Trophoblast cell (in vitro differentiated cells and primary cell): ENCODE measurements at regions not wholly inside any gene's neighbourhood (a gene's known extent, or its start where the extent isn't known, plus 50 kb on each side); places are given as distances from the start of the nearest gene placed in this dataset.

Experiments used
- DNase-seq, 2 donors: peaks; one replicate each; pipeline ENCODE4 v3.0.0-alpha.2; 2016
- H2AFZ ChIP-seq: 2 replicates; pipeline ENCODE4 v1.6.1; 2013; ENCODE audit warnings: low read length, moderate library complexity, mild to moderate bottlenecking; ENCODE audit not compliant: insufficient read depth, poor library complexity
- H2AK5ac ChIP-seq: 2 replicates; pipeline ENCODE4 v1.6.1; 2013; ENCODE audit warnings: mild to moderate bottlenecking, low read length
- H2BK120ac ChIP-seq: 2 replicates; pipeline ENCODE4 v1.6.1; 2013; ENCODE audit warnings: low read length, mild to moderate bottlenecking, moderate library complexity; ENCODE audit not compliant: insufficient read depth, poor library complexity
- H2BK12ac ChIP-seq: 2 replicates; pipeline ENCODE4 v1.6.1; 2013; ENCODE audit warnings: mild to moderate bottlenecking, low read length, moderate library complexity
- H2BK5ac ChIP-seq: 2 replicates; pipeline ENCODE4 v1.6.1; 2013; ENCODE audit warnings: low read length, low read depth, moderate library complexity, mild to moderate bottlenecking; ENCODE audit not compliant: poor library complexity
- H3K14ac ChIP-seq: 2 replicates; pipeline ENCODE4 v1.6.1; 2013; ENCODE audit warnings: mild to moderate bottlenecking, low read length
- H3K18ac ChIP-seq: 2 replicates; pipeline ENCODE4 v1.6.1; 2013; ENCODE audit warnings: mild to moderate bottlenecking, low read length
- H3K23ac ChIP-seq: 2 replicates; pipeline ENCODE4 v1.6.1; 2013; ENCODE audit warnings: low read length
- H3K27ac ChIP-seq: 2 replicates; pipeline ENCODE4 v1.5.1; 2013; ENCODE audit warnings: low read depth, mild to moderate bottlenecking, inconsistent platforms, low read length, moderate library complexity
- H3K27me3 ChIP-seq: 2 replicates; pipeline ENCODE4 v1.6.1; 2013; ENCODE audit warnings: inconsistent platforms, mild to moderate bottlenecking, low read length, moderate library complexity; ENCODE audit not compliant: insufficient read depth
- H3K36me3 ChIP-seq, 2 experiments: 1 replicate in 1 of 2; 2 replicates in 1 of 2; pipeline ENCODE4 v1.6.1; 2013; ENCODE audit warnings: low read length in 2 of 2, mild to moderate bottlenecking in 2 of 2, moderate library complexity in 1 of 2; ENCODE audit not compliant: insufficient read depth in 2 of 2, control insufficient read depth in 1 of 2
- H3K4ac ChIP-seq: 2 replicates; pipeline ENCODE4 v1.6.1; 2013; ENCODE audit warnings: low read depth, mild to moderate bottlenecking, low read length, moderate library complexity
- H3K4me1 ChIP-seq, 2 experiments: 1 replicate in 1 of 2; 2 replicates in 1 of 2; pipeline ENCODE4 v1.6.1; 2013; ENCODE audit warnings: low read length in 2 of 2, mild to moderate bottlenecking in 2 of 2, moderate library complexity in 1 of 2; ENCODE audit not compliant: insufficient read depth in 2 of 2, control insufficient read depth in 1 of 2
- H3K4me2 ChIP-seq: 2 replicates; pipeline ENCODE4 v1.6.1; 2013; ENCODE audit warnings: inconsistent platforms, mild to moderate bottlenecking, low read length, moderate library complexity
- H3K4me3 ChIP-seq: 2 replicates; pipeline ENCODE4 v1.5.1; 2013; ENCODE audit warnings: mild to moderate bottlenecking, low read depth, low read length, inconsistent platforms
- H3K79me1 ChIP-seq: one replicate; pipeline ENCODE4 v1.6.1; 2013; ENCODE audit warnings: low read length
- H3K79me2 ChIP-seq: 2 replicates; pipeline ENCODE4 v1.6.1; 2013; ENCODE audit warnings: low read length, mild to moderate bottlenecking; ENCODE audit not compliant: control insufficient read depth, insufficient read depth, poor library complexity
- H3K9ac ChIP-seq: 2 replicates; pipeline ENCODE4 v1.6.1; 2013; ENCODE audit warnings: mild to moderate bottlenecking, low read length
- H3K9me3 ChIP-seq: 2 replicates; pipeline ENCODE4 v1.6.1; 2013; ENCODE audit warnings: low read depth, mild to moderate bottlenecking, control low read depth, inconsistent platforms, low read length; ENCODE audit not compliant: insufficient read depth
- H4K12ac ChIP-seq: 2 replicates; pipeline ENCODE4 v1.6.1; 2013; ENCODE audit warnings: low read depth, mild to moderate bottlenecking, low read length, moderate library complexity
- H4K8ac ChIP-seq: 2 replicates; pipeline ENCODE4 v1.6.1; 2013; ENCODE audit warnings: low read depth, mild to moderate bottlenecking, low read length, moderate library complexity
- H4K91ac ChIP-seq: one replicate; pipeline ENCODE4 v1.6.1; 2013; ENCODE audit warnings: low read depth, mild to moderate bottlenecking, low read length, moderate library complexity
- WGBS: extraction: QIAGEN DNeasy Blood & Tissue Kit; methylation state at CpG from one replicate; pipeline ENCODE4 v1.1.7; 2013; ENCODE audit warnings: missing lambda C conversion rate; ENCODE audit not compliant: insufficient read length, insufficient coverage; ENCODE audit errors: extremely low coverage; 5-methylcytosine and 5-hydroxymethylcytosine counted together

DNA sequence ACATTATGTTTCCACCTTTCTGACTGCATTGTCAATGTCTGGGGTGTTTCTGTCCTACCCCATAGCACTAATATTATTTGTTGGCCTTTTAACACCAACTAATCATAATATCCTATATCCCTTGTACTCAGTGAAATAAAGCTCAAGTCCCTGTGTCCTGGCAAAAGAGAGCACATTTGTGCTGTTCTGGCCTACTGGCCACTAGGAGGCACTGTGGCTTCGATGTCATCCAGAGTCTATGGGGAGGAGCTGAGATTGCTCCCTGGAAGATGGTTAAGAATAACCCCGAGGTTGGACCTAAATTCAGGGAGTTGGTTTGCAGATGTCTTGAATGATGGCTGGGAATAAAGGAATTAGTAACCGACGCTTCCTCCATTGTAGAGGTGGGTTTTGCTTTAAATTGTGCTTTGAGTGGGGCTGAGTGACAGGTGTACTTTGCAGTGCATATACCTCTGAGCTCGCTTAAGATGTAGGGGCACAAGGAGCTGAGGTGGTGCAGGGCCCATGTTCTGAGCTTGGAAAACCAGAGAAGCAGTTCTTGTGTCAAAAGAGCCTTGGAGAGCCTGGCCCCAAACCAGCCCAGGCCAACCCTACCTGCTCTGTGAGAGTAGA lies 191.2 kb upstream of the PRSS1 start:
- H3K9ac ChIP-seq = no peak overlapping the region
- no peaks in the 10 kb centered on the region for H3K36me3 ChIP-seq
- peaks cover 7 to 11% of the 10 kb centered on the region in 2 experiments for H3K4me1 ChIP-seq

DNA sequence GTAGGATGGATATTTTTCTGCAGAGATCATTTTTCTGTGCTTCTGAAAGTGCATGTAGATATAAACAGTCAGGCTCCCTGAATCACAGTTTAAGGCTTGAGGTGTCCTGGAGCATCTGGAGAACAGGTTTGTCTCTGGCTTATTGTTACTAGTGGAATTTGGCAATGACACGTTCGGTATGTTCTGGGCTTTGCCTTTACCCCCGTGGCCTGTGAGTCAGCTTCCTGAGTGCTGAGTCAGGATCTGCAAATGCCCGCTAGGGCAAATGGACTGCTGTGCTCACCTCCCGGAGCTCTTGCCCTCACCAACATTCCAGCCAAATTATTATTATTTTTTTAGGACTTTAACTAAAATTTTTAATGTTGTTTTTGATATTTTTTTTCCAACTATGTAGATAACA lies 192.5 kb upstream of the PRSS1 start:
- no CpG with 5 or more reads among the region's 5 CpGs for WGBS
- peaks cover 13 to 15% of the 10 kb centered on the region in 2 experiments for H3K4me1 ChIP-seq
- no peak overlapping the region for H3K14ac ChIP-seq
- H3K23ac ChIP-seq = no peak overlapping the region
- H4K8ac ChIP-seq = no peak overlapping the region
- H3K27ac ChIP-seq = peak overlapping the region; percentile 41
- no peaks in the 10 kb centered on the region for H3K9me3 ChIP-seq
- H3K27me3 ChIP-seq = no peaks in the 10 kb centered on the region
- no peak overlapping the region for H3K4me3 ChIP-seq
- H3K4ac ChIP-seq = no peak overlapping the region
- no peak overlapping the region for H3K9ac ChIP-seq
- H3K79me2 ChIP-seq = no peaks in the 10 kb centered on the region
- peaks cover 15% of the 10 kb centered on the region for H3K79me1 ChIP-seq
- no peak overlapping the region for H2AK5ac ChIP-seq
- H3K36me3 ChIP-seq = no peaks in the 10 kb centered on the region
- H2AFZ ChIP-seq = no peak overlapping the region
- no peak overlapping the region for H2BK120ac ChIP-seq
- H3K4me2 ChIP-seq = no peak overlapping the region
- DNase-seq = peak; percentile 95 to 98
- H4K91ac ChIP-seq = no peak overlapping the region
- no peak overlapping the region for H2BK12ac ChIP-seq
- H2BK5ac ChIP-seq = no peak overlapping the region
- H3K18ac ChIP-seq = no peak overlapping the region
- no peak overlapping the region for H4K12ac ChIP-seq

More for the DNA sequence above, 191.2 kb upstream of the PRSS1 start:
- no peak overlapping the region for H3K4ac ChIP-seq
- H3K27me3 ChIP-seq = no peaks in the 10 kb centered on the region
- peak overlapping the region; percentile 61 for H2BK5ac ChIP-seq
- peak overlapping the region; percentile 23 for H4K91ac ChIP-seq
- H3K79me1 ChIP-seq = peaks cover 8% of the 10 kb centered on the region
- whole genome bisulfite sequencing = no CpG with 5 or more reads among the region's 5 CpGs
- no peaks in the 10 kb centered on the region for H3K79me2 ChIP-seq
- H3K18ac ChIP-seq = no peak overlapping the region
- no peak overlapping the region for H3K4me3 ChIP-seq
- H3K14ac ChIP-seq = no peak overlapping the region
- no peak overlapping the region for H3K27ac ChIP-seq
- H4K12ac ChIP-seq = no peak overlapping the region
- H3K23ac ChIP-seq = no peak overlapping the region
- H2AK5ac ChIP-seq = peak overlapping the region; percentile 49
- no peak overlapping the region for H2AFZ ChIP-seq
- H3K9me3 ChIP-seq = no peaks in the 10 kb centered on the region
- no peak overlapping the region for H2BK120ac ChIP-seq
- H2BK12ac ChIP-seq = peak overlapping the region; percentile 55
- no peak overlapping the region for H3K4me2 ChIP-seq
- no peak overlapping the region for H4K8ac ChIP-seq
- DNase-seq = peak; percentile 51 to 73

GRCh38 chr7:142554560-142555532 lies 194.4 kb upstream of the PRSS1 start:
- H3K9me3 ChIP-seq = no peaks in the 10 kb centered on the region
- H3K14ac ChIP-seq = no peak overlapping the region
- peaks cover 15% of the 10 kb centered on the region for H3K79me1 ChIP-seq
- no peaks in the 10 kb centered on the region for H3K79me2 ChIP-seq
- H2BK5ac ChIP-seq = peak overlapping the region; percentile 75
- peaks cover 13 to 15% of the 10 kb centered on the region in 2 experiments for H3K4me1 ChIP-seq
- no peak overlapping the region for H3K4me3 ChIP-seq
- no CpG with 5 or more reads among the region's 10 CpGs for WGBS
- peak overlapping the region; percentile 42 for H2AK5ac ChIP-seq
- H3K27me3 ChIP-seq = no peaks in the 10 kb centered on the region
- H2AFZ ChIP-seq = no peak overlapping the region
- peak overlapping the region; percentile 80 for H4K91ac ChIP-seq
- H3K9ac ChIP-seq = no peak overlapping the region
- H3K18ac ChIP-seq = no peak overlapping the region
- no peak overlapping the region for H4K12ac ChIP-seq
- no peak overlapping the region for H3K4ac ChIP-seq
- H3K4me2 ChIP-seq = no peak overlapping the region
- peak overlapping the region; percentile 65 for H2BK120ac ChIP-seq
- H4K8ac ChIP-seq = no peak overlapping the region
- no peak overlapping the region for H3K27ac ChIP-seq
- peak in 1 of 2 donors; percentile 28 for DNase-seq
- H2BK12ac ChIP-seq = peak overlapping the region; percentile 61
- H3K36me3 ChIP-seq = no peaks in the 10 kb centered on the region
- H3K23ac ChIP-seq = no peak overlapping the region

DNA sequence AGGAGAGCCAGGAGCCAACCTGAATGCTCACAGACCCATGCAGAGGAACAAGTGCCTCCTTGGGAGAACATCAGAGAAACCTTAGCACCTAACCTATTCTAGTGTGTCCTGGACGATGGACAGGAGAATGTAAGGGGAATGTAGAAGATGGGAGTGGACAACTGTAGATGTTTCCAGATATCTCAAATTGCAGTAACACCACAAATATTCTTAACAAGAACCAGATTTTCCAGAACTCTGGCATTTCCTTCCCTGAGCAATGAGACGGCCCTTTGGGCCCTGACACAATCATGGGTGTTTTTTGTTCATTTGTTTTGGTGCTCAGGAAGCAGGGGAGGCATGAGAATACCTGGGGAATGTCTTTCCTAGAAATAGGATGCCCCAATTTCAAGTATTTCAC lies 196.1 kb upstream of the PRSS1 start:
- H3K9ac ChIP-seq = no peak overlapping the region
- H3K79me2 ChIP-seq = no peaks in the 10 kb centered on the region
- WGBS = no CpG with 5 or more reads among the region's 2 CpGs

More for the DNA sequence above, 196.1 kb upstream of the PRSS1 start:
- peak overlapping the region; percentile 92 for H2BK12ac ChIP-seq
- peak overlapping the region; percentile 50 for H2BK5ac ChIP-seq
- H3K79me1 ChIP-seq = peaks cover 13% of the 10 kb centered on the region
- H4K12ac ChIP-seq = no peak overlapping the region
- no peak overlapping the region for H2AFZ ChIP-seq
- DNase-seq = peak; percentile 59 to 92
- no peak overlapping the region for H3K4ac ChIP-seq
- H4K91ac ChIP-seq = peak overlapping the region; percentile 77
- H4K8ac ChIP-seq = peak overlapping the region; percentile 61
- no peak overlapping the region for H2AK5ac ChIP-seq
- no peaks in the 10 kb centered on the region for H3K9me3 ChIP-seq
- H3K18ac ChIP-seq = peak overlapping the region; percentile 90
- H3K36me3 ChIP-seq = no peaks in the 10 kb centered on the region
- no peak overlapping the region for H3K14ac ChIP-seq
- H3K4me2 ChIP-seq = no peak overlapping the region
- no peak overlapping the region for H3K4me3 ChIP-seq
- H2BK120ac ChIP-seq = peak overlapping the region; percentile 76
- H3K4me1 ChIP-seq = peaks cover 13 to 15% of the 10 kb centered on the region in 2 experiments
- peak overlapping the region; percentile 62 for H3K27ac ChIP-seq
- no peak overlapping the region for H3K23ac ChIP-seq
- H3K27me3 ChIP-seq = no peaks in the 10 kb centered on the region
